ENCODE measurements at regions not wholly inside any gene's neighbourhood (a gene's known extent, or its start where the extent isn't known, plus 50 kb on each side); places are given as distances from the start of the nearest gene placed in this dataset.

- DNase-seq (ENCODE audit: low spot score): no peak
These were observed 577.3 kb downstream of the AJAP1 start for GRCh38 chr1:5231541-5232315.

GRCh38 chr1:5227114-5227513 lies 572.7 kb downstream of the AJAP1 start:
- no peak for DNase-seq (ENCODE audit: low spot score)
- in situ Hi-C loops (cut with HindIII; ENCODE audit: low sequenced_read_pairs): no loop called here

More at GRCh38 chr1:5231541-5232315, 577.3 kb downstream of the AJAP1 start:
- in situ Hi-C loops (cut with HindIII; ENCODE audit: low sequenced_read_pairs): no loop called here

GRCh38 chr1:5225707-5226704 lies 571.6 kb downstream of the AJAP1 start:
- in situ Hi-C loops (cut with HindIII; ENCODE audit: low sequenced_read_pairs): no loop called here
- no peak for DNase-seq (ENCODE audit: low spot score)

GRCh38 chr1:5223206-5223605 lies 568.8 kb downstream of the AJAP1 start:
- in situ Hi-C loops (cut with HindIII; ENCODE audit: low sequenced_read_pairs): no loop called here
- no peak for DNase-seq (ENCODE audit: low spot score)

- DNase-seq (ENCODE audit: low spot score): no peak
- in situ Hi-C loops (cut with HindIII; ENCODE audit: low sequenced_read_pairs): no loop called here
These were observed 568.2 kb downstream of the AJAP1 start for GRCh38 chr1:5222626-5223025.

DNA sequence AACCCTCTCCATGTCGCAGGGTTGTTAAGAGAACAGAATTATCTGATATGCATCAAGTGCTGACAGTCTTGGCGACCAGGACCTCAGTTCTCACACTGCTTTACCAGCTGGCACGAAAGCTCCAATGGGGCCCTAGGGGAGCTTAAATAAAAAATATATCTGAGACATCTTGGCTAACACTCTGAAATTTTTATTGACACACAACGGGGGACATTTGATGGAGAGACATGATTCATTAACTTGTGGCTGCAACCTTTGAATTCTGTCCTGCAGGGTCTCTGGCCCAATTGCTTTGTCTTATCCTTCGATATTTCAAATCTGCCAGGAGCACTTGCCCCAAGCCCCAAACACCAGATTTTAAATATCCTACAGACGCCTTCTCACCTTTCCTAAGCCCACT lies 567.0 kb downstream of the AJAP1 start:
- in situ Hi-C loops (cut with HindIII; ENCODE audit: low sequenced_read_pairs): no loop called here
- no peak for DNase-seq (ENCODE audit: low spot score)

GRCh38 chr1:5220821-5221220 lies 566.4 kb downstream of the AJAP1 start:
- in situ Hi-C loops (cut with HindIII; ENCODE audit: low sequenced_read_pairs): no loop called here
- no peak for DNase-seq (ENCODE audit: low spot score)

GRCh38 chr1:5220421-5220820 lies 566.0 kb downstream of the AJAP1 start:
- in situ Hi-C loops (cut with HindIII; ENCODE audit: low sequenced_read_pairs): no loop called here
- DNase-seq (ENCODE audit: low spot score): no peak

DNA sequence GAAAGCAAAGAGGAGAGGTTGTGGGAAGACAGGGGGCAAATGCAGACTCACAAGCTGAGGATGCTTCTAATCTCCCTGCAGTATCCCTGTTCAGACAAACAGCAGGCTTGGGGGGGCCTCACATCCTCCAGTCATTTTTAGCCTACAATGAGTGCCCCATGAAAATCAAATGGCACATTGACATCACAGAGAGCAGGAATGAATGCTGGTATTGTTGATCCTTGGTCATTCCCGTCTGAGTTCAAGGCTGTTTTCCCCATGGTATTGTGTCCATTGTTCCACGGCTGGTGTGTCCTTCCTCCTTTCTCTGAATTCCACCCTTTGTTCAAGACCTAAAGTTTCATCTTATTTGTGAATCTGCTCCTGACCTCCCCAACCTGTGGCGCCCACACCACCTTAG lies 545.6 kb downstream of the AJAP1 start:
- in situ Hi-C loops (cut with HindIII; ENCODE audit: low sequenced_read_pairs): no loop called here
- DNase-seq (ENCODE audit: low spot score): no peak

DNA sequence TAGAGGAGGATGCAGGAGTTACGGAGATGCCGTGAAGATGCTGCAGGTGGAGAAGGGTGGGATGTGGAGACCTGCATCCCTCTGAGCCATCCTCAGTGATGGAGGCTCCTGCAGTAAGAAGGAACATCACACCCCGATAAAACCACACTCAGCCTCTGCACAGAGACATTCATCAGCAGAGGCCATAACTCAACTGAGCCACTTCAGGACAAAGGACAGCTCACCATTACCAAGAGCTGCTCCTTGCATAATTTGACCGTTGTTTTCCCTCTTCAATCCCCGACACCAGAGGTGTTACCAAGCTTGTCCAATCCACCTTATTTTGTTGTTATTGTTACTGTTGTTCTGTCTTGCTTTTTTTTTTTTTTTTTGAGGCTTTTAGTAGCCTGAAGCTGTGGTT lies 543.9 kb downstream of the AJAP1 start:
- in situ Hi-C loops (cut with HindIII; ENCODE audit: low sequenced_read_pairs): no loop called here
- DNase-seq (ENCODE audit: low spot score): no peak

- no peak for DNase-seq (ENCODE audit: low spot score)
- in situ Hi-C loops (cut with HindIII; ENCODE audit: low sequenced_read_pairs): no loop called here
These were observed 537.1 kb downstream of the AJAP1 start for GRCh38 chr1:5191470-5191869.

DNA sequence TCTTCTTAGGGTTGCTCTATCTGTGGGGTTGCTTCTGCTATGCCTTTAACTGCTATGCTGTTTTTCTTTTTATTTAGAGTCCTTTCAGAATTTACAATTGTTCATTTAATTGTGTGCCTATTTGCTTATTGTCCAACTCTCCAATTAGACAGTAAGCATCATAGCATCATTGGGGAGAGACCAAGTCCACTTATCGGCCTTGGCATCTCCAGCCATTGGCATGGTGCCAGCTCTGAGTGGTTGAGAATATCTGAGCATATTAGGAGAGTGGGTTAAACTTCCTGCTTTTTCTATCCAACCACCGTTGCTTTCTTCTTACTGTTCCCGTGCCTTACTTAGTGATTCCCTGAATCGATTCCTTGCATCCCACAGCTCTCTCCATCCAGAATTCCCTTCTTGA lies 535.0 kb downstream of the AJAP1 start:
- in situ Hi-C loops (cut with HindIII; ENCODE audit: low sequenced_read_pairs): no loop called here

GRCh38 chr1:5165762-5166161 lies 511.4 kb downstream of the AJAP1 start:
- no peak for DNase-seq (ENCODE audit: low spot score)
- in situ Hi-C loops (cut with HindIII; ENCODE audit: low sequenced_read_pairs): no loop called here

More for the DNA sequence above, 535.0 kb downstream of the AJAP1 start:
- DNase-seq (ENCODE audit: low spot score): no peak

DNA sequence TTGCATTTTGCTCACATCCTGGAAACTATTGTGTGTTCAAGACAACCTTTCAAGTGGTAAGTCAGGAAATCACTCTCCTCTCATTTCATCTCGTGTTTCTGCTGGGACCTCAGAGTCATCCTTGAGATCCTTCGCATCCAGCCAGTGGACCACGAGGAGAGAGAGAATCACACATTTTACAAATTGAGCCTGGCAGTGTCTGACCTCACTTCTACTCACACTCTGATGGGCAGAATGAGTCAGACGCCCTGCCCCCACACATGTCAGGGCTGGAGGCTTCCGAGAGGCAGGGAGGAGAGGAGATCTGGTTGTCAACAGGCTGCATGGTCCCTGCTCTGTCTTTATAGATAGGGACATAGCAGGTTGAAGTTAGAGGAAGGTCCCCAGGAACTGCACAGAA lies 509.7 kb downstream of the AJAP1 start:
- no peak for DNase-seq (ENCODE audit: low spot score)
- in situ Hi-C loops (cut with HindIII; ENCODE audit: low sequenced_read_pairs): no loop called here

- in situ Hi-C loops (cut with HindIII; ENCODE audit: low sequenced_read_pairs): no loop called here
- DNase-seq (ENCODE audit: low spot score): no peak
These were observed 507.0 kb downstream of the AJAP1 start for GRCh38 chr1:5161372-5161771.

DNA sequence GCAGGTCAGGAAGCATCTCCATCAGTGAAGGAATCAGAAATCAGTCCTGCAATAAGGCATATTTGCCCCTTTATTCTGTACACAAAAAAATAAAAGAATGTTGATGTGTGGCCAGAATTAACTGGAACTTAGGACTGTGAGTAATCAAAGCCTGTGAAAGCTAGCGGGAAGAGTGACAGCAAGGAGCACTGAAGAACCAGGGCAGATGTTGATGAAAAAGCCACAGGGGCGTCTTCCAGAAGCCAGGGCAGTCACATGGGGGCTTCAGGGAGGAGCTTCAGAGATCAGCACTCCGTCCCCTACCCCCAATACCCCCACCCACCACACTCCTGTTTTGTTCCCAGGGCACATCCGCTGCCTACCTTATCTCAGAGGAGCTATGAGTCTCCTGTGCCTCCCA lies 502.8 kb downstream of the AJAP1 start:
- in situ Hi-C loops (cut with HindIII; ENCODE audit: low sequenced_read_pairs): no loop called here
- no peak for DNase-seq (ENCODE audit: low spot score)

DNA sequence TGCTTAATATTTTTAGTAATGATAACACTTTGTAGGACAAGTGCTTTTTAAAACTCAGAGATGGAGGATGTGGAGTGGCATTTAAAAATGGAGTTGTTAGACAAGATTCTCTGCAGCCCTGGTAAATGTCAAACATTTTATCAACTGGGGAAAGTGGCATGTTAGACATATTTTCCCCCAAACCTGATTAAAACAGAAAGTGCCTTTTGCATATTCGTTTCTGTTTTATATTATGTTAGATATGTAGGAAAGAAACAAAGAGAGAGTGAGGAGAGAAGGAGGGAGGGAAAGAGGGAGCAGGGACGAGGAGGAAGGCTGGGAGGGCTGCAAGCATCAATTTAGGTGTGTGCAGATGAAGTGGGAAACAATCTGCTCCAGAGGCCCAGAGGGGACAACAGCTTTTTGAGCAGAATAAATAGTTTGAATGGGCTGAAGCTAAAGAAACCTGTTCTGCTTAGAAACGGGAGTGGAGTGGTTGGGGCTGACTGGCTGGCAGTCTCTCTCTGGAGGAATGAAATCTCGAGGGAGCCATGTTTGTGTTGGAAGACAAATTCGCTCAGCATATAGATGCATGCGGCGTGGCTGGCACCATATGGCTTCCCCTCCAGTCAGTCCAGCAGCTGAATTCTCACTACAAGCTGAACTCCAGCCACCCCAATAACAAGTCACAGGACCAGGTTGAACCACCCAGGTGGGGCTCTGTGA lies 502.2 kb downstream of the AJAP1 start:
- no peak for DNase-seq (ENCODE audit: low spot score)
- in situ Hi-C loops (cut with HindIII; ENCODE audit: low sequenced_read_pairs): no loop called here

GRCh38 chr1:5151511-5151910 lies 497.1 kb downstream of the AJAP1 start:
- no peak for DNase-seq (ENCODE audit: low spot score)
- in situ Hi-C loops (cut with HindIII; ENCODE audit: low sequenced_read_pairs): no loop called here

DNA sequence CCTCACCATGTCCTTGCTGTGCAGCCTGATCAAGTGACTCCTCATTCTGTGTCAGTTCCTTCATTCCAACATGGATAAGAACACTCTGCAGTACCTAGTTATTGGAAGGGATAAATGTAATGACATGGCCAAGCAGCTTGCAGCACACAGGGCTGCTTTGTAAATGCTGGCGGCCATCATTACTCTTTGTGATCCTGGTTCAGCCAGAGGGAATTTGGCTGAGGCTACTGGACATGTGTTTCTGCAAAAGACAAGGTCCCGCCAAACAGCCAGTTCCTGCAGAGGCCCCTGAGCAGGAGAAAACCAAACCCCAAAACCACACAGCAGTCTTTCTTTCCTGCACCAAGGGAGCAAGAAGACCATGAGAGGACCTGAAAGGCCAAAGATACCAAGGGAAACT lies 495.8 kb downstream of the AJAP1 start:
- in situ Hi-C loops (cut with HindIII; ENCODE audit: low sequenced_read_pairs): no loop called here
- no peak for DNase-seq (ENCODE audit: low spot score)

- in situ Hi-C loops (cut with HindIII; ENCODE audit: low sequenced_read_pairs): no loop called here
These were observed 493.4 kb downstream of the AJAP1 start for GRCh38 chr1:5147806-5148205.

More at GRCh38 chr1:5147806-5148205, 493.4 kb downstream of the AJAP1 start:
- DNase-seq (ENCODE audit: low spot score): no peak

Data from G401 (cell line).